Stimulated activated CD8-positive, alpha-beta memory T cell treated with anti-CD3 and anti-CD28 coated beads, Interleukin-4, amount 100 ng/mL, for 48 hours (primary cell): ENCODE measurements at regions not wholly inside any gene's neighbourhood (a gene's known extent, or its start where the extent isn't known, plus 50 kb on each side); places are given as distances from the start of the nearest gene placed in this dataset.

Experiments
- DNase-seq: peaks from one replicate; pipeline ENCODE4 v3.0.0-alpha.2; 2020

GRCh38 chr1:170219163-170219562 lies 73.4 kb downstream of the NTMT2 start:
- no peak for DNase-seq

- no peak for DNase-seq
Measured at GRCh38 chr1:170221031-170221430, 75.3 kb downstream of the NTMT2 start.

GRCh38 chr1:170221495-170221894 lies 75.7 kb downstream of the NTMT2 start:
- no peak for DNase-seq

- DNase-seq = no peak
Measured at GRCh38 chr1:170224469-170224868, 78.7 kb downstream of the NTMT2 start.

- DNase-seq = no peak
Measured at GRCh38 chr1:170225781-170226530, 80.2 kb downstream of the NTMT2 start.

GRCh38 chr1:170226767-170227166 lies 81.0 kb downstream of the NTMT2 start:
- DNase-seq = no peak

- DNase-seq = no peak
Measured at GRCh38 chr1:170230323-170230722, 84.6 kb downstream of the NTMT2 start.

- no peak for DNase-seq
Measured at GRCh38 chr1:170231662-170232061, 85.9 kb downstream of the NTMT2 start.

- DNase-seq = no peak
Measured at GRCh38 chr1:170238704-170239391, 93.1 kb downstream of the NTMT2 start.

GRCh38 chr1:170239445-170239844 lies 93.7 kb downstream of the NTMT2 start:
- DNase-seq = no peak

- DNase-seq = no peak
Measured at GRCh38 chr1:170240409-170240808, 94.7 kb downstream of the NTMT2 start.

GRCh38 chr1:170241266-170241851 lies 95.6 kb downstream of the NTMT2 start:
- DNase-seq = no peak

- no peak for DNase-seq
Measured at GRCh38 chr1:170247751-170248521, 102.2 kb downstream of the NTMT2 start.

GRCh38 chr1:170250531-170251276 lies 104.9 kb downstream of the NTMT2 start:
- no peak for DNase-seq

GRCh38 chr1:170252851-170253579 lies 107.3 kb downstream of the NTMT2 start:
- DNase-seq = no peak

- DNase-seq = no peak
Measured at GRCh38 chr1:170254371-170254770, 108.6 kb downstream of the NTMT2 start.

- DNase-seq = no peak
Measured at GRCh38 chr1:170261669-170262068, 115.9 kb downstream of the NTMT2 start.

GRCh38 chr1:170262276-170262939 lies 116.6 kb downstream of the NTMT2 start:
- no peak for DNase-seq

GRCh38 chr1:170265234-170265633 lies 119.5 kb downstream of the NTMT2 start:
- no peak for DNase-seq

- no peak for DNase-seq
Measured at GRCh38 chr1:170267317-170267716, 121.6 kb downstream of the NTMT2 start.

GRCh38 chr1:170271430-170272161 lies 125.8 kb downstream of the NTMT2 start:
- no peak for DNase-seq
